ENCODE measurements at regions not wholly inside any gene's neighbourhood (a gene's known extent, or its start where the extent isn't known, plus 50 kb on each side); places are given as distances from the start of the nearest gene placed in this dataset.

- TF ChIP-seq ZFP30 (CRISPR knock-in tag; IDR thresholded peaks at IDR 0.05) (no peak), ZNF70 (CRISPR knock-in tag; IDR thresholded peaks at IDR 0.05) (no peak), SNAI2 (CRISPR knock-in tag; IDR thresholded peaks at IDR 0.05) (no peak), ISL1 (CRISPR knock-in tag; IDR thresholded peaks at IDR 0.05) (no peak), RARB (CRISPR knock-in tag; IDR thresholded peaks at IDR 0.05) (no peak), BACH2 (CRISPR knock-in tag; IDR thresholded peaks at IDR 0.05; ENCODE audit: borderline replicate concordance) (no peak), OSR1 (CRISPR knock-in tag; IDR thresholded peaks at IDR 0.05) (no peak), CSRNP3 (CRISPR knock-in tag; IDR thresholded peaks at IDR 0.05) (no peak), ZNF8 (CRISPR knock-in tag; IDR thresholded peaks at IDR 0.05) (no peak), POU6F1 (CRISPR knock-in tag; IDR thresholded peaks at IDR 0.05; ENCODE audit: borderline replicate concordance, low read depth) (no peak), ZC3H10 (CRISPR knock-in tag; IDR thresholded peaks at IDR 0.05) (no peak), TSHZ2 (CRISPR knock-in tag; IDR thresholded peaks at IDR 0.05) (no peak), ZNF565 (CRISPR knock-in tag; conservative IDR thresholded peaks at IDR 0.05; ENCODE audit: low read depth) (no peak), ZFP3 (CRISPR knock-in tag; IDR thresholded peaks at IDR 0.05) (no peak)
- no peak for ATAC-seq
These were observed 2362.3 kb downstream of the PCDH9 start for GRCh38 chr13:64867856-64868255.

- no peak for ATAC-seq
- no peak for TF ChIP-seq ZNF70 (CRISPR knock-in tag; IDR thresholded peaks at IDR 0.05)
- no peak for TF ChIP-seq GLIS3 (CRISPR knock-in tag; IDR thresholded peaks at IDR 0.05)
- no peak for TF ChIP-seq RARB (CRISPR knock-in tag; IDR thresholded peaks at IDR 0.05)
- no peak for TF ChIP-seq POU6F1 (CRISPR knock-in tag; IDR thresholded peaks at IDR 0.05; ENCODE audit: borderline replicate concordance, low read depth)
- no peak for TF ChIP-seq CREB5 (CRISPR knock-in tag; IDR thresholded peaks at IDR 0.05; ENCODE audit: low read depth)
- no peak for TF ChIP-seq TOX (CRISPR knock-in tag; IDR thresholded peaks at IDR 0.05; ENCODE audit: borderline replicate concordance)
- TF ChIP-seq ZC3H10 (CRISPR knock-in tag; IDR thresholded peaks at IDR 0.05): no peak
- no peak for TF ChIP-seq ARNTL (CRISPR knock-in tag; IDR thresholded peaks at IDR 0.05; ENCODE audit: borderline replicate concordance, low read depth)
- no peak for TF ChIP-seq CSRNP3 (CRISPR knock-in tag; IDR thresholded peaks at IDR 0.05)
- no peak for TF ChIP-seq ESRRG (CRISPR knock-in tag; IDR thresholded peaks at IDR 0.05)
- no peak for TF ChIP-seq ZNF565 (CRISPR knock-in tag; conservative IDR thresholded peaks at IDR 0.05; ENCODE audit: low read depth)
- TF ChIP-seq ZFP3 (CRISPR knock-in tag; IDR thresholded peaks at IDR 0.05): no peak
- no peak for TF ChIP-seq SNAI2 (CRISPR knock-in tag; IDR thresholded peaks at IDR 0.05)
- no peak for TF ChIP-seq PPARA (CRISPR knock-in tag; IDR thresholded peaks at IDR 0.05; ENCODE audit: borderline replicate concordance)
- no peak for TF ChIP-seq ZNF8 (CRISPR knock-in tag; IDR thresholded peaks at IDR 0.05)
These were observed 2363.8 kb downstream of the PCDH9 start for GRCh38 chr13:64866331-64866730.
